Endometrium (tissue), 2 donors: ENCODE measurements at regions not wholly inside any gene's neighbourhood (a gene's known extent, or its start where the extent isn't known, plus 50 kb on each side); places are given as distances from the start of the nearest gene placed in this dataset.
"Not testable (repeated sequence)": the region's sequence is repeated elsewhere in the genome, so short reads cannot be mapped to it uniquely, and the experiment has no call there.

ENCODE experiments used
- FAIRE-seq: peaks from 2 replicates; lab custom pipeline; 2012; peaks lifted over from hg19 to GRCh38; lab: Jason Lieb, UNC
- donor health status: control.
- donor health status: control.

DNA sequence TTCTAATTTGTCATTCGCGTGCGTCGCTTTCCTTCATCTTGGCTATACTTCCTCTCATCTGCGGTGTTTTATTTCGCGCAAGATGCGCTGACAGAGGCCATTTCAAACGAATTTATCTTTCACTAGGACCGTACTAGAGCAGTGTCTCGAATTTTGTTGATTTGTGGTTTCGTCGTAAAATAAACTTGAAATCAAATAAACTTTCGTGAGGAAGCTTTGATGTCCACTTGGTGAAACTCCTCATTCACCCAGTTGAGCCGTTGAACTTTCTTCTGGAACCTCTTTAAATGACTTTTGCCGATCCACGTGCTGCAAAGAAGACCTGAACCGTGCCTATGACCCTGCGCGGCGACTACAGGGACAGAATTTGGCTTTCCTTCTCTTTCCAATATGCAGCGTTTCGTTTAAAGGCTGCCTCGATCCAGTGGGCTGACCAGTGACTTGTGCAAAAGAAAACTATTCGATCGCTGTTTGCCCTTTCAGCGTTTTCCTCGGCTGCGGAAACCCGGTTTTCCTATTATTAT lies 163.9 kb upstream of the PPP1R3A start:
- FAIRE-seq: no peak

DNA sequence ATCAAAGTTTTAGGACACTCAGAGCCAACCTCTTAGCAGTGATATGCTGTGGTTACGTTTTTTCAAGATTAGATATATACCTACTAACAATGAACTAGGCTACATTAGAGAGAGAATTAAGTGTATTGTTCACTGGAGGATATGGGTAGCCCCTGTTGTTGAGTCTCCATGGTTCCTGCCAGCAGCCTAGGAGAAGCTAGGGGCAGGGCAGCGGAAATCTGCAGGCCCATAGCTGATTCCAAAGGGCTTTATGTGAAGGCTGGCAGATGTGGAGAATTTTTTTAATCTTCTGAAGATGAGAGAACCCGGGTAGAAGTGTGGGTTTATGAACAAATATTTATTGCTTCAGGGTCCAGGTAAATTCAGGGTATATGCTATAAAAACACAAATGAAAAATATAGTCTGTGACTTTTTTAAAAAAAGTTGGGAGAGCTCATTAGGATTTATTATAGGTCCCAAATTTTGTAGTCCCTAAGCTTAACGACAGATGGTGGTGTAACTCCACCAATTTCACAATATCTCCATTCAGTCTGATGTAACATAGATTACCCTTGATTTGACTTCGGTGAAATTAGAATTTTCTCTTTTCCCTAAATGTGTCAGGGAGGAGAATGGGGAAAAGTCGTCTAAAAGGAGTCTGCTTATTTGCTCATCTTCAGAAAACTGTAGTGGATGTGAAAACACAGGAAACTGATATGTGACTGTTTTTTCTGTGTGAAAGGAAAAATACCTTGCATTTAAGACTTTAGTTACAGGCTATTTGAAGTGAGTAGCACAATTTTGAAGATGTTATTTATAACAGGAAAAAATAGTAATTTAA lies 163.0 kb upstream of the PPP1R3A start:
- FAIRE-seq: peak; percentile 86

DNA sequence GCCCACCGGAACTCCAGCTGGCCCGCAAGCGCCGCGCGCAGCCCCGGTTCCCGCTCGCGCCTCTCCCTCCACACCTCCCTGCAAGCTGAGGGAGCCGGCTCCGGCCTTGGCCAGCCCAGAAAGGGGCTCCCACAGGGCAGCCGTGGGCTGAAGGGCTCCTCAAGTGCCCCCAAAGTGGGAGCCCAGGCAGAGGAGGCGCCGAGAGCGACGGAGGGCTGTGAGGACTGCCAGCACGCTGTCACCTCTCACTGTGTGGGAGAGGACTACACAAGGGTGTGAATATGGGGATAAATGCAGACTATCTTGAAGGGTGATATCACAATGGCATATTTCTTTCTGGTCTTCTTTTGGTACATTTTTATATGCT lies 158.3 kb upstream of the PPP1R3A start:
- not testable (repeated sequence) for FAIRE-seq

DNA sequence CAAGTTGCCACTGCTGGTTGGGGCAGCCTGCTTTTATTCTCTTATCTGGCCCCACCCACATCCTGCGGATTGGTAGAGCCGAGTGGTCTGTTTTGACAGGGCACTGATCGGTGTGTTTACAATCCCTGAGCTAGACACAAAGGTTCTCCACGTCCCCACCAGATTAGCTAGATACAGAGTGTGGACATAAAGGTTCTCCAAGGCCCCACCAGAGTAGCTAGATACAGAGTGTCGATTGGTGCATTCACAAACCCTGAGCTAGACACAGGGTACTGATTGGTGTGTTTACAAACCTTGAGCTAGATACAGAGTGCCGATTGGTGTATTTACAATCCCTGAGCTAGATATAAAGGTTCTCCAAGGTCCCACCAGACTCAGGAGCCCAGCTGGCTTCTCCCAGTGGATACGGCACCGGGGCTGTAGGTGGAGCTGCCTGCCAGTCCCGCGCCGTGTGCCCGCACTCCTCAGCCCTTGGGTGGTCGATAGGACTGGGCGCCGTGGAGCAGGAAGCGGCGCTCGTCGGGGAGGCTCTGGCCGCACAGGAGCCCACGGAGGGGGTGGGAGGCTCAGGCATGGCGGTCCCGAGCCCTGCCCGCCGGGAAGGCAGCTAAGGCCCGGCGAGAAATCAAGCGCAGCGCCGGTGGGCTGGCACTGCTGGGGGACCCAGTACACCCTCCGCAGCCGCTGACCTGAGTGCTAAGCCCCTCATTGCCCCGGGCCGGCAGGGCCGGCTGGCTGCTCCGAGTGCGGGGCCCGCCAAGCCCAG lies 157.8 kb upstream of the PPP1R3A start:
- FAIRE-seq: not testable (repeated sequence)

DNA sequence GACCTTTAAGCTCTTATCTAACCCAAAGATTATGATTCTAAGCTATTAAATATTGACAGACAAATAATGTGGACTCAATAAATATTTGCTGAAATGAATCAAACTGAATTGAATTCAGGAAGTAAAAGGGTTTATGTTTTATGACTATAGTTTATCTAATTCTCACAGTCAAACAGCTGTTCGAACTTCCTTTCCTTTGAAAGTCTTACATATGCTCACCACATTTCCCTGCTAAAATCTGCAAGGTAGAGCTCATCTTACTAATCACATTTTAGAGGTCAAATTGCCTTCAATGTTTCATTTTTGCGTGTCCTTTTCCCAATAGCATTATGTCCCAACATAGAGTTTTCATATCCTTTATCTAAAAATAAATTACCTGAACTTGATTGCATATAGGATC lies 154.9 kb upstream of the PPP1R3A start:
- no peak for FAIRE-seq

DNA sequence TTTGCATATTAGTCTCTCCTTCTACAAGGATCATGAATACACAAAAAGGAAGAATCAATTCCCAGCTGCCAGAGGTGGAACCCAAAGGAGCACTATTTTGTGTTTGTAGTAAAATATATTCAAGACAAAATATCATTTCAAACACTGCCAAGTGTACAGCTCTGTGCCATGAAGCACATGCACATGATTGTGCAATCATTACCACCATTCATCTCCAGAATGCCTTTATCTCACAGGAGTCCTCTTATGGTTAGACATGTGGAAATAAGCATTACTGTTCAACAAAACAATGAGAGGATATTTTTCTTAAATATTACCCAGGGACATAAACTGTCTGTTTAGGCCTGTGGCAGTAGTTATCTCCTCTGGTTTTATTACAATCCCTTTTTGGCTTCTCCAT lies 151.4 kb upstream of the PPP1R3A start:
- no peak for FAIRE-seq

DNA sequence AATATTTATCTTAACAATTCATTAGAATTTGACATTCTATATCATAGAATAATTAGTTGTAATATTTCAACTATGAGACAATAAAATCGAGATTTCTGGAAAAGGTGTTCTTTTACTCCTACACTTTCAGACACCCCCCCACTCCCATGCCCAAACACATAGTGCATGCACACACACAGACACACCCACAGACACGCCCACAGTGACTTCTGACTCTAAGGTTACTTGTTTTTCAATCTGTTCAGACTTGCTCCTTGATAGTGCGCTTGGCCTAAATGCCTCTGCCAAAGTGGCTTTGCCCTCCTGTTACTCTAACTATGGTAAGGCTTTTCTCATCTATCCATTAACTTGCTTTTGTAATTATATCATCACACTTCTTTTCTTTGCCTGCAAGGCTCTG lies 144.0 kb upstream of the PPP1R3A start:
- no peak for FAIRE-seq

DNA sequence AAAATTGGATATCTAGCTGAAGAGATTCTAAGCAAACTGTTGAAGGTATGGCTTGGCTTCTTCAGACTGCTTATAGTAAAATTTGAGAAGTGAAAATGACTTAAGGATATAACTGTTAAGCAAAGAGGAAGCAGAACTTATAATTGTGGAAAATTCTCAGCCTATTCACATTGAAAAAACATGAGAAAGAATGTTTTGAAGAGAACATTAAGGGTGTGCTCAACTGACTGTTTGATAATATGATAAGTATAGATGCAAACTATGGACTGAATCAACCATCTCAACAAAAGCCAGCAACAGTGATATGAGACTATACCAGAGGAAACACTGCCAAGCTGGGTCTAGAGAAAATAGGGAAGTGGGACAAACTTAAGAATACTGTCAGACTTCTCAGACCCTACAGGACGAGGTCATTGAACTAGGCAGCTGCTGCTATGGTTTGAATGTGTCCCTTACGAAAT lies 133.1 kb upstream of the PPP1R3A start:
- no peak for FAIRE-seq

DNA sequence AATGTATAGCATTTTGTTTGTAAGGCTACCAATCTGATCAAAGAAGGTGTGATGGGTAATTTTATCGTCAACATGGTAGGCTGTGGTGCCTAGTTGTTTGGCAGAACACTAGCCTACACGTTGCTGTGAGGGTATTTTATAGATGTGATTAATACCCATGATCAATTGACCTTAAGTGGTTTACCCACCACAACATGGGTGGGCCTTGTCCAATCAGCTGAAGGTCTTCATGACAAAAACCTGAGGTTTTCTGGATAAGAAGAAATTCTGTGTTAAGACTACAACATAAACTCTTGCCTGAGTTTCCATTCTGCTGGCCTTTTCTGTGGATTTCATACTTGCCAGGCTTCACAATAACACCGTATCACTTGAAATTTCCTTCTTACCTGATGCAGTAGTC lies 131.8 kb upstream of the PPP1R3A start:
- FAIRE-seq: no peak

DNA sequence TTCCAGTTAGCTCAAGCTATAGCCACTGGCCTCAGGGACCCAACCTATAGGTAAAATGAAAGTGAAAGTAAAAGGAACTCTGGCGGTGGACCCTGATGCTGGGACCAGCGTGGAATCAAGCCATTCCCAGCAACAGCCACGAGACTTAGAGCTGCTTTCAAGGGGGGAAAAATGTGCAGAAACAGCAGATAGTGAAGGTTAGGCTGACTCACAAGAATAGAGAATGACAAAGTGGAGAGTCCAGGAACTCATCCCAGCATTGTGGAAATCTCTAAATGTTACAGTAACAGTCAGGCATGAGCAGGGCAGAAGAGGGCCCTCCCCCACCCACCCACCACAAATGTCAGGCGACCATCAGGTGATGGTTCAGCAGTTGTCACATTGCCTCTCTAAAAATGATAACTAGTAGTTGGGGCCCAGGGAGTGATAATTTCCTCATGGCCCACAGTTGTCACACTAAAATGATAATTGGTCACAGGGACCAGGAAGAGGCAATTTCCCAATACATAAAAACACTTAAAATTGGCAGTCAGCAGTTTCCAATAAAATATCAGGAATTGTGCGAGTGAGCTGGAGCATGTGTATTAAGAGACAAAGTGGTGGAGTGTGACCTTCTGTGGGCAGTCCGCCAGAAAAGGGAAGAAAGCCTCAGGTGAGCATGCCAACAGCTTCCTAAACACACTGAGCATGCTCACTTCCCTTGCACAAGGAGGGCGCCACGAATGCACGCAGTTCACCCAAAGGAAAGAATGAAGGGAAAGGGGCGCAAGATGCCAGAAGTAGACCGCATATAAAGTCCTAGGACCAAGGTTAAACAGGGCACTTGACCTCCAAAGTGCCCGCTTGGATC lies 129.8 kb upstream of the PPP1R3A start:
- FAIRE-seq: no peak

DNA sequence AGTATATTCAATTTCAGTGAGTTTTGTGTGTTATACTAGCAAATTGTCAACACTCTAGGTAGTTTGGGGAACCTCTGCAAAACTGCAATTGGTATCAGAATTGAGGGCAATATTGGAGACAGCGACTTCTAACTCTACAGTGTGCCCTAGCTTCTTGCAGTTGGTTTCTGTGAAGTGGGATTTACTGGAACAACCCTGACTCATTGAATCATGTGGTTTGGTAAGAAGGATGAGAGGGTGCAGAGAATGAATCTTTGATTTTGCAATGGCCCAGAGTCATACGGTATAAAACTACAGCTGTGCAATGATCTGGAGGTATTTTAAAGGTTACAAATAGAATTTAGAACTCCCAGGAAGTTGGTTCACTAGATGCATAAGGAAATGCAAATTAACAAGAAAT lies 129.1 kb upstream of the PPP1R3A start:
- FAIRE-seq: no peak

DNA sequence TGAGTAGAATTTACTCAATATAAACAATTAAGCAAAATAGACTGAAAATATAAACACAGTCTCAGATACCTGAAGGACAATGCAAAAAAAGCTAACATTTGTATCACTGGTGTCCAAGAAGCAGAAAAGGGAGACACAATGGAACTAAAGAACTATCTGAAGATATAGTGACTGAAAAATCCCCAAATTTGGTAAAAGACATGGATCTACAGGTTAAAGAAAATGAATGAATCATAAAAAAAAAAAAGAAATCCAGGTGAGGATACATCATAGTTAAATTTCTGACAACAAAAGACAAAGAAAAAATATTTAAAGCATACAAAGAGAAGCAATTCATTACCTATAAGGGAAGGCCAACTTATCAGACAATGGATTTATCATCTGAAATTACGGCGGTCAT lies 114.7 kb upstream of the PPP1R3A start:
- no peak for FAIRE-seq

DNA sequence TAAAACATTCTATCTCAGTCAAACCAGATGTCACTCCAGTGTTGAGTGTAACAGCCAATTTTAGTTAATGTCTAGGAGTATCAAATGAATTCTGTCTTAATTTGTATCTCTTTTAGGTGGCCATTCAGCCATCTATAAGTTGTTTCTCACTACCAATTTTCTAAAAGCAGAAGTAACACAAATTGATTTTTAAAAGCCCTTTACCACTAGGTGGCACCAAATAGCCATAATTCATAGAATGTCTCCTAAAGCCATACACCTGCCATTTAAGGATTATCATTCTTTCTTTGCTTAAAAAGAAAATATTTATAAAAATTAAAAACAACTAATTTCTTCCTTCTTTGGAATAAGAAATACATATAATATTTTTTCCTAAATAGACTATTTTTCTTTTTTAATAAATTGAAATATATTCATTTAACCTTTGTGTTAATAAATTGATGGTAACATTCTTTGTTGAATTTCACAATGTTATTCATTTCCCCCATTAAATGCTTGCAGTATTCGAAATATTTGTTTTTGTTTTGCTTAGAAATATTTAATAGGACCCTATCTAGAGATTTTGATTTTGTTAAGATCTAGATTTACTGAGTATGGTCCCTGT lies 107.8 kb upstream of the PPP1R3A start:
- peak; percentile 93 for FAIRE-seq

DNA sequence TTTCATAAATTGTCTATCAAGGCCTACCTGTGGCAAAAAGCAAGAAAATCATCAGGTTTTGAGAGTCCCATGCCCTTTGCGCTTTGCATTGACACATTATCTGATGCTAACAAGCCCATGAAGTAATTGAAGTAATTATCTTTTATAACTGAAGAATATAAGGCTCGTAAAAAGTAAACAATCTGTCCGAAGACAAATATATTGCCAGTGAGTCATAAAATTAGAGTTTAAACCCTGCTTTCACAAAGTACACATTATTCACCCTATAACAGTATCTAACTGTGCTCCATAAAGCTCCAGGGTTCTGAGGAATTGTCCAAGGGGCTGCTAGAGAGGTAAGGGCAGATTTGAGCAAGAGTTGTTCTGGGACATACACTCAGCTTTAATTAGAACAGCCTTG lies 102.3 kb upstream of the PPP1R3A start:
- FAIRE-seq: no peak

DNA sequence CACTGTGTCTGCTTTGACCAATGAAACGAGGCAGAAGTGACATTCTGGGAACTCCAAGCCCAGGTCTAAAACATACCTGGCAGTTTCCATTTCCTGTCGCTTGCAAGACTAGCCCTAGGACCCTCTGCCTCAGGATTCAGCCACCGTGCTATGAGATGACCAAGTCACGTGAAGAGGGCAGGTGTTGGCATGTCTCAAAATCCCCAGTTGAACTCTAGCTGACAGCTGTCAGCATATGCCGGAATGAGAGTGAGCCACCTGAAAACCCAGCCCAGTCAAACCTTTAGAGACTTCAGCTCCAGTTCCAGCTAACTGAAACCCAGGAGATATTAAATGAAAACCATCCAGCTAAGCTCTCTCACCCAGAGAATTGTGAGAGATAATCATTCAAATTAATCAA lies 89.9 kb upstream of the PPP1R3A start:
- no peak for FAIRE-seq

DNA sequence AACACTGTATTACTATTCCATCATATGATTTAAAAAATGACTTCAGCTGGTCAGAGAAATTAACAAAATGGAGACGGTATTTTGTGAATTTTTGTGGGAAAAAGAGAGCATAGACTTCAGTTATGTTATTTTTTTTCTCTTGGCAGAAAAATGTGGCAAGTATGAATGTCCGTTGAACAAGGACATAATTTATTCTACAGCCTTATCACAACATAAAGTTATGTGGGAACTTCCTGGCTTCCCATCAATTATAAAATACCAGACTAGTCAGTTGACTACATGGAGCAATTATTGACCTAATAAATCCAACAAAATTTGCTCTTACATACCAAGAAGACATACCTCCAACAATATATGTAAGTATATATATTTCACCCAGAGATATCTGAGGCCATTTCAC lies 88.6 kb upstream of the PPP1R3A start:
- no peak for FAIRE-seq

DNA sequence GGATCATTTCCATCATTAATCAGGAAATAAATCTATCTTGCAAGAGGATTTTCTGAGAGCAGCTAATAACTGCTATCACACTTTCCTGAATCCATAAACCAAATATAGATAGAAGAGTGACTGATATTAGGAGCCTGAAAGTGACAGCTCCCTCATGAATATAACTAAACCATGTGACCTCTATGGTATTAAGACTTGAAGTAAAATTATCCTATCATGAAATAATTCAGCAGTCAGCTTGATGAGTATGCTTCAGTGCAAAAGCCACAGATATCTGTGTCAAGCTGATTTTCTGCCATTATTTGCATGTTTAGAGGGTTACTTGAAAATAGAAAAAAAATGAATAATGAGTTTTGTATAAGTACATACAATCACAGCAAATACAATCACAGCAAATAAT lies 80.1 kb upstream of the PPP1R3A start:
- FAIRE-seq: no peak

DNA sequence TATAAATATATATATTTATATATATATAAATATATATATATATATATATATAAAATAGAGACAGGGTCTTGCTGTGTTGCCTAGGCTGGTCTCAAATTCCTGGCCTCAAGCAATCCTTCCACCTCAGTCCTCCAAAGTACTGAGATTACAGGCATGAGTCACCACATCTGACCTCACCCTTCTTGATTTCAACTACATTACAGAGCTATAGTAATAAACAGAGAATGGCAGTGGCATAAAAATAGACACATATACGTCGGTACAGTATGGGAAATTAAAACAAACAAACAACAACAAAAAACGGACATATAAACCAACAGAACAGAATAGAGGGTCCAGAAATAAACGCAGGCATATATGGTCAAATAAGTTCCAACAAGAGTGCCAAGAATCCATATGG lies 77.6 kb upstream of the PPP1R3A start:
- FAIRE-seq: peak; percentile 99

DNA sequence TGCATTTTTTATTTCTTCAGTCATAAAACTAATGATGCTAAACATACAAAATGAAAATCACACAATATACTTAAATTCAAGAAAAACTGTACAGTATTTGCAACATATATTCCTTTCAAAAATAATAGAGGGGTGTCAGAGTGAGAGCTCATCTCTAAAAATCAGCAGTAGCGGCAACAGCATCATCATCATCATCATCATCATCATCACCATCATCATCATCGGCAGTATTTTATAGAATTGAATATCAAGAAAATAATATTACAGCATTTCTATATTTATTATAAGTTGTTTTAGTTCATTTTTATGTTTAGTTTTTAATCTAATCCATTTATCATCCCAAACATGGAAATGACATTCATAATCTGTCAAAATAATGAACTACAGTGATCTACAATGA lies 67.4 kb upstream of the PPP1R3A start:
- no peak for FAIRE-seq

DNA sequence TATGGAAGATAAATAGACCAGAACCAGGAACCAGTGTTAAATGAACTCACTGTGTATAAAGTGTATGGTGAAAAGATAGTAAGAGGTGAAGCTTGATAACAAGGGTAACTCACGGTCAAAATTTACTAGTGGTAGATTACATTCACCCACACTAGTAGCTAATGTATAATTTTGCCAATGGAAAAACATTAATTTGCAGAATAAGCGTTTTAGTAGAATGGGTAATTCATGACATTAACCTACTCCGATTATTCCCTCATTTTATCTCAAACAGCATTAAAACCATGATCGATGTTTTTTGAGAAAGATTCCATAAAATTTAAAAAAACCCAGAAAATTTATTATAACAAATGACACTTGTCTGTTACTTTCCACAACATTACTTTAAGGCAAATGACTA lies 57.7 kb upstream of the PPP1R3A start:
- no peak for FAIRE-seq

DNA sequence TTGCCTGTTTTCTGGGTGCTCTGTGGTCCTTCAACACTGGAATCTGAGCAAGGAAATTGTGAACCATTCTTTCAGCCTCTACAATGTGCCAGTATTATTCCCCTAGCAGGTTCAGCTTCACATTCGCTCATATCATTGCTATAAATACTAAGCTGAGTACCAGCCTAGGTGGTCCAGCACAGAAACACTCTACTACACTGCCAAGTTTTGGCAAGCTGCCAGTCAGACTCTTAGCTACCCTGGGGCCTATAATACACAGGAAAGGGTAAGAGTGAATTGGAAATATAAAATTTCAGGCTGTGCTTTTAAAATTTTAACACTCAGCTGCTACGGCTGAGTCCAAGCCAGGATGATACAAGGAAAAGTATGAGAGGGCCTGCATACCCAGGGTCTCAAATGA lies 49.9 kb upstream of the PPP1R3A start:
- no peak for FAIRE-seq
